Mesothelial cell of epicardium (in vitro differentiated cells): ENCODE measurements at regions not wholly inside any gene's neighbourhood (a gene's known extent, or its start where the extent isn't known, plus 50 kb on each side); places are given as distances from the start of the nearest gene placed in this dataset.

ENCODE experiments used
- DNase-seq, 2 experiments: peaks; one replicate each; pipeline ENCODE4 v3.0.0; 2021; ENCODE audit warnings: low spot score in 2 of 2; ENCODE audit not compliant: unreplicated experiment in 2 of 2
- H3K27ac Mint-ChIP-seq: 2 replicates; pipeline ENCODE4 v1.8.0; 2021; ENCODE audit warnings: mixed read lengths
- H3K27me3 Mint-ChIP-seq: 2 replicates; pipeline ENCODE4 v1.8.0; 2021; ENCODE audit warnings: low read depth, mixed read lengths
- H3K36me3 Mint-ChIP-seq: 2 replicates; pipeline ENCODE4 v1.8.0; 2021; ENCODE audit warnings: mixed read lengths
- H3K4me1 Mint-ChIP-seq: 2 replicates; pipeline ENCODE4 v1.8.0; 2021; ENCODE audit warnings: mixed read lengths
- H3K4me3 Mint-ChIP-seq: 2 replicates; pipeline ENCODE4 v1.8.0; 2021; ENCODE audit warnings: mild to moderate bottlenecking, moderate library complexity, mixed read lengths
- H3K9me3 Mint-ChIP-seq: 2 replicates; pipeline ENCODE4 v1.8.0; 2021; ENCODE audit warnings: mixed read lengths
- CTCF ChIP-seq: fragments of 200-600 bp; sonication (generic); IDR thresholded peaks from one replicate; pipeline ENCODE4 v1.5.0; 2021; ENCODE audit warnings: antibody characterized with exemption; ENCODE audit not compliant: unreplicated experiment

GRCh38 chr1:72530646-72531045 lies 248.3 kb upstream of the NEGR1 start:
- H3K27me3 Mint-ChIP-seq: no peaks in the 10 kb centered on the region
- TF ChIP-seq CTCF: no peak
- no peaks in the 10 kb centered on the region for H3K4me1 Mint-ChIP-seq
- no peaks in the 10 kb centered on the region for H3K36me3 Mint-ChIP-seq
- DNase-seq: no peak
- H3K27ac Mint-ChIP-seq: no peak overlapping the region
- H3K4me3 Mint-ChIP-seq: no peak overlapping the region
- peaks cover 18% of the 10 kb centered on the region for H3K9me3 Mint-ChIP-seq

- DNase-seq: no peak
- H3K36me3 Mint-ChIP-seq: no peaks in the 10 kb centered on the region
- no peak overlapping the region for H3K27ac Mint-ChIP-seq
- H3K27me3 Mint-ChIP-seq: no peaks in the 10 kb centered on the region
- TF ChIP-seq CTCF: no peak
- no peaks in the 10 kb centered on the region for H3K4me1 Mint-ChIP-seq
- H3K9me3 Mint-ChIP-seq: peaks cover 11% of the 10 kb centered on the region
- no peak overlapping the region for H3K4me3 Mint-ChIP-seq
These were observed 244.6 kb upstream of the NEGR1 start for GRCh38 chr1:72526926-72527325.

GRCh38 chr1:72524021-72524420 lies 241.7 kb upstream of the NEGR1 start:
- no peaks in the 10 kb centered on the region for H3K4me1 Mint-ChIP-seq

DNA sequence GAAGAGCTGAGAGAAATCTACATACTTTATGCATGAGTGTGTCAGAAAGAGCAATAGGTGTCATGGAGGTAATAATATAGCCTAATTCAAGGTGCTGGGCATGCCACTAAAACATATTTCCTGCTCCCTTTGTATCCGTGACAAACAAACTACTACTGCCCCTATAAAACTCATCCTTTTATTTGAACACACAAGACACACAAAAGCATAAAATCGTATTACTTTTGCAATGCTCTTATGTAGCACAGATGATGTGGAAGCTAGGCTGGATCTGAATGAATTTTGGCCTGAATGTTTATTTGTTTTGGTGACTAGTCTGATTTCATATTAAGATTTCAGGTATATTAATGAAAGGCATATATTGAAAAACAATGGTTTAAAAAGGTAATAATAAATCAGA lies 239.3 kb upstream of the NEGR1 start:
- Mint-ChIP-seq H3K4me1 (no peaks in the 10 kb centered on the region), H3K36me3 (no peaks in the 10 kb centered on the region), H3K9me3 (no peaks in the 10 kb centered on the region), H3K27ac (no peak overlapping the region), H3K4me3 (no peak overlapping the region), H3K27me3 (no peaks in the 10 kb centered on the region)
- DNase-seq: no peak
- TF ChIP-seq CTCF: no peak

More at GRCh38 chr1:72524021-72524420, 241.7 kb upstream of the NEGR1 start:
- no peak overlapping the region for H3K27ac Mint-ChIP-seq
- H3K27me3 Mint-ChIP-seq: no peaks in the 10 kb centered on the region
- no peak overlapping the region for H3K4me3 Mint-ChIP-seq
- H3K9me3 Mint-ChIP-seq: no peaks in the 10 kb centered on the region
- no peak for TF ChIP-seq CTCF
- H3K36me3 Mint-ChIP-seq: no peaks in the 10 kb centered on the region
- DNase-seq: no peak

- no peak for TF ChIP-seq CTCF
- Mint-ChIP-seq H3K36me3 (no peaks in the 10 kb centered on the region), H3K4me3 (no peak overlapping the region), H3K9me3 (no peaks in the 10 kb centered on the region), H3K27ac (no peak overlapping the region), H3K4me1 (no peaks in the 10 kb centered on the region), H3K27me3 (no peaks in the 10 kb centered on the region)
- no peak for DNase-seq
These were observed 234.5 kb upstream of the NEGR1 start for GRCh38 chr1:72516826-72517225.

DNA sequence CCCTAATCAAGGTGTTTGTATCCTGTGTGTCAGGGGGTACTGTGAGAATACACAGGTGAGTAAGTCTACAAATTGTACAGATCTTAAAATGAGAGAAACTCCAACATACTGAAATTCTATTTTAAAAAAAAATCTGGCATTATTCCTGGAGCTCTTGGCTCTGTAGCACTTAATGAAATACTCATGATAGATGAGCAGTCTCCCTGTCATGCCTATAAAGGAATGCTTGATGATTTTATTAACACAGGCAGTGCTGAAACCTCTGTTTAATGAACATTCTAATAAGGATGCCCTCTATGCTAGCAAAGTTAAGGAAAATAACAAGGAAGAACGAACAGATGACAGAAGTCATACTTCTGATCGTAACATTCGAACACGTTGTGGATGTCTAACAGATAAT lies 233.9 kb upstream of the NEGR1 start:
- H3K4me1 Mint-ChIP-seq: no peaks in the 10 kb centered on the region
- H3K27ac Mint-ChIP-seq: no peak overlapping the region
- H3K27me3 Mint-ChIP-seq: no peaks in the 10 kb centered on the region
- DNase-seq: no peak
- no peaks in the 10 kb centered on the region for H3K9me3 Mint-ChIP-seq
- H3K36me3 Mint-ChIP-seq: no peaks in the 10 kb centered on the region
- no peak for TF ChIP-seq CTCF
- H3K4me3 Mint-ChIP-seq: no peak overlapping the region
